ENCODE measurements at regions not wholly inside any gene's neighbourhood (a gene's known extent, or its start where the extent isn't known, plus 50 kb on each side); places are given as distances from the start of the nearest gene placed in this dataset.

- TF ChIP-seq CTCF (conservative IDR thresholded peaks at IDR 0.05 in 1 of 2, IDR thresholded peaks at IDR 0.05 in 1 of 2; ENCODE audit: extremely low read depth in 1 of 2, insufficient read depth in 1 of 2, low read depth in 1 of 2, low read length in 2 of 2): no peak
- TF ChIP-seq EZH2 (IDR thresholded peaks at IDR 0.05; ENCODE audit: borderline replicate concordance, low read length): no peak
Observed at GRCh38 chr9:95627802-95628201, 111.0 kb upstream of the PTCH1 start.
